ENCODE measurements at regions not wholly inside any gene's neighbourhood (a gene's known extent, or its start where the extent isn't known, plus 50 kb on each side); places are given as distances from the start of the nearest gene placed in this dataset.

DNA sequence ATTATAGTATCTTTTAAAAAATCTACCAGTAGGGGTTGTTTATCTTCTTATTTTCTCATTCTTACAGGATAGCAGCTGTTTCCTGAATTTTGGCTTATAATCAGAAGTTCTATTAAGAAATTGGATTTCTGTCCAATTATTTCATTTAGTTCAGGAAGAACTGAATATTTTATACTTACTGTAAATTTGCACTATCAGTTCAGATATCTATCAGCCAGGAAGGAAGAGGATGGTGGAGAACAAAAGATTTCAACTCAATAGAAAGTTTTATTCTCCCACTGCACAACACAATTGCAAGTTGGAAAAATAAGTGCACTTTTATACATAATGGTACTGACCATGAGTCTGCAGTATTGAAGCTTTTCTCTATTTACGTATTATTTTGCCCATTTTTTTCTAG, 400.9 kb downstream of the PLOD2 start:
- TF ChIP-seq POLR2AphosphoS5 (IDR thresholded peaks at IDR 0.05; ENCODE audit: low read depth, low read length) = no peak
- no peak for TF ChIP-seq POLR2A (IDR thresholded peaks at IDR 0.05; ENCODE audit: low read depth, low read length)

Data from GM12891 (cell line).